CD14-positive monocyte (primary cell): ENCODE measurements at regions not wholly inside any gene's neighbourhood (a gene's known extent, or its start where the extent isn't known, plus 50 kb on each side); places are given as distances from the start of the nearest gene placed in this dataset.
A peak's percentile ranks its signal among the peaks of the same experiment; 100 is the strongest.

Experiments
- DNase-seq, 3 donors: peaks; one replicate each; pipeline ENCODE4 v3.0.0-alpha.2; 2011 to 2022
- H2AFZ ChIP-seq: 2 replicates; pipeline ENCODE4 v1.6.0; 2012; ENCODE audit warnings: mild to moderate bottlenecking, low read depth, low read length, inconsistent platforms; ENCODE audit not compliant: insufficient read depth, poor library complexity, severe bottlenecking
- H3K27ac ChIP-seq, 2 donors: 1 replicate in 1 of 2; 2 replicates in 1 of 2; pipeline ENCODE4 v1.5.1; 2012 to 2013; ENCODE audit warnings: low read length in 2 of 2, control low read depth in 1 of 2, inconsistent platforms in 1 of 2, low read depth in 1 of 2, mild to moderate bottlenecking in 1 of 2
- H3K27me3 ChIP-seq, 2 donors: one replicate each; pipeline versions ENCODE4 v1.6.0 to v1.6.1; 2011 to 2013; ENCODE audit warnings: low read length in 2 of 2; ENCODE audit not compliant: control insufficient read depth in 2 of 2, insufficient read depth in 2 of 2
- H3K36me3 ChIP-seq, 2 donors: replicated peaks in 1 of 2; 1 replicate in 1 of 2; 2 replicates in 1 of 2; pipeline versions ENCODE4 v1.5.1 to v1.6.1; 2012 to 2013; ENCODE audit warnings: low read length in 2 of 2, control low read depth in 1 of 2, inconsistent platforms in 1 of 2, mild to moderate bottlenecking in 1 of 2; ENCODE audit not compliant: insufficient read depth in 2 of 2, control insufficient read depth in 1 of 2
- H3K4me1 ChIP-seq, 2 donors: 1 replicate in 1 of 2; 2 replicates in 1 of 2; pipeline versions ENCODE4 v1.5.1 to v1.6.1; 2012 to 2013; ENCODE audit warnings: low read length in 2 of 2, control low read depth in 1 of 2, inconsistent platforms in 1 of 2, mild to moderate bottlenecking in 1 of 2, moderate library complexity in 1 of 2; ENCODE audit not compliant: insufficient read depth in 2 of 2, control insufficient read depth in 1 of 2
- H3K4me2 ChIP-seq: replicated peaks from 2 replicates; pipeline ENCODE3; 2012; ENCODE audit warnings: low read length, moderate library complexity, mild to moderate bottlenecking; ENCODE audit not compliant: poor library complexity, severe bottlenecking; ENCODE audit errors: extremely low read depth
- H3K4me3 ChIP-seq, 3 experiments: fragments of 200-600 bp in 1 of 3; sonication (generic) in 1 of 3; replicated peaks in 1 of 3; 1 replicate in 2 of 3; 2 replicates in 1 of 3; pipeline ENCODE4 v1.5.1; 2011 to 2013; ENCODE audit warnings: low read length in 3 of 3, mild to moderate bottlenecking in 3 of 3, control low read depth in 2 of 3, low read depth in 2 of 3, inconsistent platforms in 1 of 3, moderate library complexity in 1 of 3
- H3K79me2 ChIP-seq: 2 replicates; pipeline ENCODE4 v1.6.0; 2012; ENCODE audit warnings: mild to moderate bottlenecking, control low read depth, inconsistent platforms, low read length, moderate library complexity; ENCODE audit not compliant: insufficient read depth
- H3K9ac ChIP-seq: 2 replicates; pipeline ENCODE4 v1.6.0; 2017; ENCODE audit warnings: low read length, mild to moderate bottlenecking; ENCODE audit not compliant: insufficient read depth, poor library complexity, severe bottlenecking
- H3K9me3 ChIP-seq, 2 donors: replicated peaks in 1 of 2; 1 replicate in 1 of 2; 2 replicates in 1 of 2; pipeline versions ENCODE4 v1.5.1 to v1.6.1; 2012 to 2013; ENCODE audit warnings: low read length in 2 of 2, control low read depth in 1 of 2; ENCODE audit not compliant: control insufficient read depth in 1 of 2, insufficient read depth in 1 of 2
- H4K20me1 ChIP-seq: 2 replicates; pipeline ENCODE4 v1.6.0; 2012; ENCODE audit warnings: mild to moderate bottlenecking, low read length, control low read depth, moderate library complexity; ENCODE audit not compliant: insufficient read depth
- H3K27ac Mint-ChIP-seq, 7 donors: one replicate each; pipeline ENCODE4 v1.8.0; 2020; ENCODE audit warnings: mild to moderate bottlenecking in 7 of 7, mixed read lengths in 7 of 7, moderate library complexity in 6 of 7, inconsistent platforms in 2 of 7
- H3K27me3 Mint-ChIP-seq, 3 donors: one replicate each; pipeline ENCODE4 v1.8.0; 2021 to 2022; ENCODE audit warnings: low read depth in 3 of 3, mild to moderate bottlenecking in 3 of 3, mixed read lengths in 3 of 3, moderate library complexity in 3 of 3, inconsistent platforms in 1 of 3
- H3K36me3 Mint-ChIP-seq, 2 donors: one replicate each; pipeline ENCODE4 v1.8.0; 2020; ENCODE audit warnings: mixed read lengths in 2 of 2, inconsistent platforms in 1 of 2, mild to moderate bottlenecking in 1 of 2
- H3K4me1 Mint-ChIP-seq: one replicate; pipeline ENCODE4 v1.8.0; 2020; ENCODE audit warnings: mild to moderate bottlenecking, mixed read lengths
- H3K4me3 Mint-ChIP-seq, 2 donors: one replicate each; pipeline ENCODE4 v1.8.0; 2020; ENCODE audit warnings: mild to moderate bottlenecking in 2 of 2, mixed read lengths in 2 of 2, moderate library complexity in 1 of 2
- H3K9me3 Mint-ChIP-seq, 7 donors: one replicate each; pipeline ENCODE4 v1.8.0; 2020 to 2022; ENCODE audit warnings: mixed read lengths in 7 of 7, mild to moderate bottlenecking in 6 of 7, moderate library complexity in 6 of 7, inconsistent platforms in 2 of 7
- WGBS: methylation state at CpG from one replicate; pipeline ENCODE4 v1.1.5; 2013; ENCODE audit warnings: missing lambda C conversion rate; ENCODE audit not compliant: insufficient coverage; 5-methylcytosine and 5-hydroxymethylcytosine counted together
- intact Hi-C, 2 donors: fragments of 100-400 bp; cut with micrococcal nuclease; formaldehyde crosslinking; loops; one replicate each; pipeline versions ENCODE4 v1.15.0 to v1.15.1; 2023
- TF ChIP-seq, protein P1 (sequence below): fragments of 200-600 bp; IDR thresholded peaks from one replicate; pipeline ENCODE4 v1.8.0; 2022; ENCODE audit warnings: antibody characterized with exemption, mild to moderate bottlenecking

DNA sequence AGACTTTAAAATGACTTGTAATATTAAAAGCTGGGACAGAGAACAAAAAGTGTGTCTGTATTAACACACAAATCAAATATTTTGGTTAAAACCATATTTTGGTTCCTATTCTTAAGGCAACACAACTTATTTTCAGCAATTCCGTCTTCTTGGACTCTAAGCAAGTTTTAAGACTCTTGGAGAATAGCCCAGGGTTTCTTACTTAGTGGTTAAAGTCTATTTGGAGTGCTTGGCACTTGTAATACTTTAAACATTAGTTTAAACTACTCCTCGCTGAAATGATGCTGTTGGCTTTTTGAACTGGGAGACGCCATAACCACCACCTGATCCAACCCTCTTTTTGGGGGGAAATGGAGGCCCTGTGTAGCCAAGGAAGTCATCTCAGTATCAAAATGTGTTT, 109.7 kb upstream of the GMDS start:
- peaks cover 0 to under 1% (median 0%) of the 10 kb centered on the region in 7 donors for H3K9me3 Mint-ChIP-seq
- no peaks in the 10 kb centered on the region for H4K20me1 ChIP-seq
- no peak overlapping the region for H3K27ac ChIP-seq
- H3K4me1 ChIP-seq = no peaks in the 10 kb centered on the region
- intact Hi-C loops = loop anchor here in 1 of 2 donors (2.0 to 10.0 kb wide), 3 partner anchors 160 to 758 kb away; no protein-coding TSS in a partner anchor
- no peak overlapping the region for H3K9ac ChIP-seq
- peaks cover 1 to 3% of the 10 kb centered on the region in 2 donors for H3K36me3 Mint-ChIP-seq
- no peak overlapping the region for H3K27ac Mint-ChIP-seq
- peaks cover 0 to under 1% of the 10 kb centered on the region in 2 donors for H3K36me3 ChIP-seq
- no peak overlapping the region for H3K4me2 ChIP-seq
- H3K27me3 Mint-ChIP-seq = peaks cover 0 to 2% (median 0%) of the 10 kb centered on the region in 3 donors
- H3K9me3 ChIP-seq = no peaks in the 10 kb centered on the region
- TF ChIP-seq, protein P1, sequence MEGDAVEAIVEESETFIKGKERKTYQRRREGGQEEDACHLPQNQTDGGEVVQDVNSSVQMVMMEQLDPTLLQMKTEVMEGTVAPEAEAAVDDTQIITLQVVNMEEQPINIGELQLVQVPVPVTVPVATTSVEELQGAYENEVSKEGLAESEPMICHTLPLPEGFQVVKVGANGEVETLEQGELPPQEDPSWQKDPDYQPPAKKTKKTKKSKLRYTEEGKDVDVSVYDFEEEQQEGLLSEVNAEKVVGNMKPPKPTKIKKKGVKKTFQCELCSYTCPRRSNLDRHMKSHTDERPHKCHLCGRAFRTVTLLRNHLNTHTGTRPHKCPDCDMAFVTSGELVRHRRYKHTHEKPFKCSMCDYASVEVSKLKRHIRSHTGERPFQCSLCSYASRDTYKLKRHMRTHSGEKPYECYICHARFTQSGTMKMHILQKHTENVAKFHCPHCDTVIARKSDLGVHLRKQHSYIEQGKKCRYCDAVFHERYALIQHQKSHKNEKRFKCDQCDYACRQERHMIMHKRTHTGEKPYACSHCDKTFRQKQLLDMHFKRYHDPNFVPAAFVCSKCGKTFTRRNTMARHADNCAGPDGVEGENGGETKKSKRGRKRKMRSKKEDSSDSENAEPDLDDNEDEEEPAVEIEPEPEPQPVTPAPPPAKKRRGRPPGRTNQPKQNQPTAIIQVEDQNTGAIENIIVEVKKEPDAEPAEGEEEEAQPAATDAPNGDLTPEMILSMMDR = no peak
- no peaks in the 10 kb centered on the region for H3K79me2 ChIP-seq
- H2AFZ ChIP-seq = no peak overlapping the region
- H3K4me3 ChIP-seq = no peak overlapping the region
- peaks cover 7% of the 10 kb centered on the region for H3K4me1 Mint-ChIP-seq
- no peak for DNase-seq
- no peak overlapping the region for H3K4me3 Mint-ChIP-seq
- no CpG with 5 or more reads among the region's 3 CpGs for WGBS
- no peaks in the 10 kb centered on the region for H3K27me3 ChIP-seq

DNA sequence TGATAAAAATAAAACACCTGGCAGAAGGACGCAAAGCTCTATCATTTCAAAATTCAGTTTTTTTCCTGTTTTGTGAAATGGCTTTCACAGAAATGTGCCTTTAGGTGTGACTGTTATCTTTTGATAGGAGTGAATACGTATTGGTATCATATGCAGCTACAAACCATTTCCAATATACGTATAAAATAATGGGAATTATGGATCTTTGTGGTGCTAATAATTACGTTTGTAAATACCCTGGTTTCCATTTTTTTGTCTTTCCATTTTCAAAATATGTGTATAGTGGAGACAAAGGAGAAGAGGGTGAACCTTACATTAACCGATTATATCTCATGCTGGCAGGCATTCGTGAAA, 108.7 kb upstream of the GMDS start:
- Histone ChIP-seq H2AFZ (no peak overlapping the region), H3K4me2 (no peak overlapping the region), H3K27ac (no peak overlapping the region), H3K27me3 (no peaks in the 10 kb centered on the region), H3K9ac (no peak overlapping the region), H4K20me1 (no peaks in the 10 kb centered on the region), H3K79me2 (no peaks in the 10 kb centered on the region), H3K9me3 (no peaks in the 10 kb centered on the region), H3K36me3 (no peaks in the 10 kb centered on the region), H3K4me3 (no peak overlapping the region), H3K4me1 (no peaks in the 10 kb centered on the region)
- TF ChIP-seq, protein P1 = peak; percentile 22
- no peak overlapping the region for H3K4me3 Mint-ChIP-seq
- peaks cover 7% of the 10 kb centered on the region for H3K4me1 Mint-ChIP-seq
- no peaks in the 10 kb centered on the region for H3K9me3 Mint-ChIP-seq
- intact Hi-C loops = loop anchor here (2.0 to 10.0 kb wide), 4 partner anchors 159 to 757 kb away; partner anchors contain the start of gene FOXC1 (in 1 of the 2)
- no peak overlapping the region for H3K27ac Mint-ChIP-seq
- H3K27me3 Mint-ChIP-seq = peaks cover 0 to 2% (median 0%) of the 10 kb centered on the region in 3 donors
- H3K36me3 Mint-ChIP-seq = peaks cover 0 to 3% of the 10 kb centered on the region in 2 donors
- 90% methylated on average over 2 of the region's 6 CpGs for WGBS
- DNase-seq = no peak
